HepG2 (cell line): ENCODE measurements at regions not wholly inside any gene's neighbourhood (a gene's known extent, or its start where the extent isn't known, plus 50 kb on each side); places are given as distances from the start of the nearest gene placed in this dataset.

Source experiments
- ATAD3A ChIP-seq: sonication (generic); formaldehyde crosslinking; IDR thresholded peaks from 2 replicates; pipeline ENCODE4 v1.4.0; 2020; ENCODE audit warnings: missing genetic modification reagents
- BCL3 ChIP-seq: sonication (generic); formaldehyde crosslinking; IDR thresholded peaks from 2 replicates; pipeline ENCODE4 v1.5.1; 2020; ENCODE audit warnings: mild to moderate bottlenecking, missing genetic modification reagents, moderate library complexity
- DPF2 ChIP-seq: sonication (generic); formaldehyde crosslinking; IDR thresholded peaks from 2 replicates; pipeline ENCODE4 v1.4.0; 2020; ENCODE audit warnings: mild to moderate bottlenecking, low read depth, missing genetic modification reagents, borderline replicate concordance
- ELF1 ChIP-seq: sonication (generic); formaldehyde crosslinking; IDR thresholded peaks from 2 replicates; pipeline ENCODE4 v1.4.0; 2020; ENCODE audit warnings: missing genetic modification reagents
- ERF ChIP-seq: IDR thresholded peaks from 2 replicates; pipeline ENCODE4 v1.6.1; 2018; ENCODE audit warnings: missing biosample characterization, missing genetic modification reagents
- ETS1 ChIP-seq: sonication (generic); formaldehyde crosslinking; IDR thresholded peaks from 2 replicates; pipeline ENCODE4 v1.4.0; 2020; ENCODE audit warnings: missing genetic modification reagents
- FOXO1 ChIP-seq: sonication (generic); formaldehyde crosslinking; IDR thresholded peaks from 2 replicates; pipeline ENCODE4 v1.4.0; 2020; ENCODE audit warnings: missing genetic modification reagents
- FOXP1 ChIP-seq, 2 experiments: fragments of 450-650 bp in 1 of 2; IDR thresholded peaks; 2 replicates each; pipeline ENCODE4 v1.6.1; 2017 to 2018; ENCODE audit warnings: antibody characterized with exemption in 1 of 2
- GATAD2A ChIP-seq: IDR thresholded peaks from 2 replicates; pipeline ENCODE4 v1.6.1; 2016
- HDAC2 ChIP-seq: sonication (generic); formaldehyde crosslinking; IDR thresholded peaks from 2 replicates; pipeline ENCODE4 v1.4.0; 2020; ENCODE audit warnings: missing genetic modification reagents
- JUN ChIP-seq: sonication (generic); formaldehyde crosslinking; IDR thresholded peaks from 2 replicates; pipeline ENCODE4 v1.4.0; 2020; ENCODE audit warnings: mild to moderate bottlenecking, missing genetic modification reagents
- KDM1A ChIP-seq: IDR thresholded peaks from 2 replicates; pipeline ENCODE4 v1.6.1; 2016; ENCODE audit warnings: missing compliant biosample characterization
- MEIS2 ChIP-seq: sonication (generic); formaldehyde crosslinking; IDR thresholded peaks from 2 replicates; pipeline ENCODE4 v1.9.0; 2021; ENCODE audit warnings: mild to moderate bottlenecking, missing genetic modification reagents
- MIER2 ChIP-seq: IDR thresholded peaks from 2 replicates; pipeline ENCODE4 v1.6.1; 2016; ENCODE audit warnings: missing biosample characterization, missing genetic modification reagents
- MIXL1 ChIP-seq: IDR thresholded peaks from 2 replicates; pipeline ENCODE4 v1.6.1; 2016
- NBN ChIP-seq: fragments of 450-650 bp; conservative IDR thresholded peaks from 2 replicates; pipeline ENCODE4 v1.6.1; 2017
- POLR2G ChIP-seq: fragments of 200-400 bp; formaldehyde crosslinking; IDR thresholded peaks from 2 replicates; pipeline ENCODE4 v1.6.1; 2018; ENCODE audit warnings: mild to moderate bottlenecking, low read depth, low read length, moderate library complexity
- PRDM10 ChIP-seq: sonication (generic); formaldehyde crosslinking; IDR thresholded peaks from 2 replicates; pipeline ENCODE4 v1.4.0; 2020; ENCODE audit warnings: low read depth, missing genetic modification reagents
- SALL1 ChIP-seq: sonication (generic); formaldehyde crosslinking; IDR thresholded peaks from 2 replicates; pipeline ENCODE4 v1.8.0; 2022; ENCODE audit warnings: mild to moderate bottlenecking, missing genetic modification reagents
- STAG1 ChIP-seq: sonication (generic); formaldehyde crosslinking; IDR thresholded peaks from 2 replicates; pipeline ENCODE4 v1.4.0; 2020; ENCODE audit warnings: missing genetic modification reagents
- ZBTB38 ChIP-seq: sonication (generic); formaldehyde crosslinking; IDR thresholded peaks from 2 replicates; pipeline ENCODE4 v1.5.1; 2020; ENCODE audit warnings: mild to moderate bottlenecking, missing genetic modification reagents
- ZFY ChIP-seq: sonication (generic); formaldehyde crosslinking; IDR thresholded peaks from 2 replicates; pipeline ENCODE4 v1.4.0; 2020; ENCODE audit warnings: missing genetic modification reagents
- ZIK1 ChIP-seq: sonication (generic); formaldehyde crosslinking; IDR thresholded peaks from 2 replicates; pipeline ENCODE4 v1.5.0; 2020; ENCODE audit warnings: mild to moderate bottlenecking, low read depth, missing genetic modification reagents, borderline replicate concordance
- ZNF12 ChIP-seq: sonication (generic); formaldehyde crosslinking; IDR thresholded peaks from 2 replicates; pipeline ENCODE4 v1.5.0; 2020; ENCODE audit warnings: missing genetic modification reagents
- ZNF598 ChIP-seq: sonication (generic); formaldehyde crosslinking; IDR thresholded peaks from 2 replicates; pipeline ENCODE4 v1.5.1; 2020; ENCODE audit warnings: mild to moderate bottlenecking, missing genetic modification reagents, borderline replicate concordance
- ZNF629 ChIP-seq: sonication (generic); formaldehyde crosslinking; conservative IDR thresholded peaks from 2 replicates; pipeline ENCODE4 v1.5.0; 2020; ENCODE audit warnings: missing genetic modification reagents
- ZNF652 ChIP-seq: IDR thresholded peaks from 2 replicates; pipeline ENCODE4 v1.6.1; 2016; ENCODE audit warnings: low read depth, borderline replicate concordance
- ZNF788 ChIP-seq: sonication (generic); formaldehyde crosslinking; IDR thresholded peaks from 2 replicates; pipeline ENCODE4 v1.5.0; 2020; ENCODE audit warnings: mild to moderate bottlenecking, missing genetic modification reagents, borderline replicate concordance

GRCh38 chr1:59071289-59071688 lies 225.6 kb upstream of the FGGY start (continued):
- TF ChIP-seq ZNF598 (CRISPR knock-in tag) = 0 out of 2 replicates have a peak, but pooled peaks have one; percentile 47
- 0 out of 2 replicates have a peak, but pooled peaks have one; percentile 27 for TF ChIP-seq BCL3
- no peak for TF ChIP-seq ZNF629 (CRISPR knock-in tag)
- peak; percentile 91 for TF ChIP-seq SALL1 (CRISPR knock-in tag)
- peak; percentile 71 for TF ChIP-seq ERF
- TF ChIP-seq DPF2 (CRISPR knock-in tag) = peak; percentile 41; the same call in 1 of the 2 replicates
- TF ChIP-seq HDAC2 = peak; percentile 59
- TF ChIP-seq JUN = 0 out of 2 replicates have a peak, but pooled peaks have one; percentile 37
- TF ChIP-seq STAG1 (CRISPR knock-in tag) = peak; percentile 22; the same call in 1 of the 2 replicates
- peak; percentile 72 for TF ChIP-seq GATAD2A (CRISPR knock-in tag)
- TF ChIP-seq MIER2 (CRISPR knock-in tag) = 0 out of 2 replicates have a peak, but pooled peaks have one; percentile 21
- TF ChIP-seq FOXP1 (IDR thresholded peaks at IDR 0.05) = no peak
- TF ChIP-seq FOXP1 (CRISPR knock-in tag; IDR thresholded peaks at IDR 0.05) = peak; percentile 81
- no peak for TF ChIP-seq ETS1 (CRISPR knock-in tag)
- TF ChIP-seq ZNF12 (CRISPR knock-in tag) = 0 out of 2 replicates have a peak, but pooled peaks have one; percentile 20
- no peak for TF ChIP-seq ZIK1
- TF ChIP-seq ATAD3A (CRISPR knock-in tag) = no peak
- TF ChIP-seq ZNF788 (CRISPR knock-in tag) = peak; percentile 25; the same call in 1 of the 2 replicates
- peak; percentile 58; the same call in 1 of the 2 replicates for TF ChIP-seq MIXL1 (CRISPR knock-in tag)
- peak; percentile 24; the same call in 1 of the 2 replicates for TF ChIP-seq ZFY (CRISPR knock-in tag)
- TF ChIP-seq KDM1A (CRISPR knock-in tag) = 0 out of 2 replicates have a peak, but pooled peaks have one; percentile 15
- TF ChIP-seq NBN = no peak
- TF ChIP-seq MEIS2 (CRISPR knock-in tag) = no peak
- peak; percentile 56; the same call in 1 of the 2 replicates for TF ChIP-seq PRDM10 (CRISPR knock-in tag)
- peak; percentile 31; the same call in 1 of the 2 replicates for TF ChIP-seq ZNF652
- TF ChIP-seq ZBTB38 (CRISPR knock-in tag) = no peak
- TF ChIP-seq FOXO1 (CRISPR knock-in tag) = peak; percentile 77
- TF ChIP-seq POLR2G = no peak
- peak; percentile 60; the same call in 1 of the 2 replicates for TF ChIP-seq ELF1 (CRISPR knock-in tag)
